ENCODE measurements at regions not wholly inside any gene's neighbourhood (a gene's known extent, or its start where the extent isn't known, plus 50 kb on each side); places are given as distances from the start of the nearest gene placed in this dataset.
A peak's percentile ranks its signal among the peaks of the same experiment; 100 is the strongest.

DNA sequence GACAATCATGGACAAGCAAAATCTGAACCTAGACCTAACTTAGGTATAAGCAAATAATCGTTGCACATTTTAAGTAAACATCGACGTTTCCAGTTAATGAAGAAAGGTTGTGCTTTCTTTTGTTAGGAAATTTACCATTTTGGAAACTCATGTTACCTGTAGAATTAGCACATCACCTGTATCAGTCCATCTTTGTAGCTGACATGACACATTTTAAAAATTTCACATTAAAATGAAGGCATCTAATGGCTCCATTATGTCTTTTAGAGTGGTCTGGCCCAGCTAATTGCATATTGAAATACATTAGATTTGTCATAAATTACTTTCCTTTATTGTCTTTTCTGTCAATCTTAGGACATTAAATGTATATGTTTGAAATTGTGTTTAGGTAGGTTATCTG is 119.0 kb upstream of the MGAT5 start:
- no peak overlapping the region for H2BK20ac ChIP-seq (ENCODE audit: low read length)
- WGBS, 2 experiments (ENCODE audit: extremely low coverage in 1 of 2, insufficient coverage in 1 of 2, insufficient read length in 1 of 2, insufficient replicate concordance in 2 of 2, low coverage in 1 of 2, low lambda C conversion rate in 2 of 2, missing lambda C conversion rate in 1 of 2), result 90% methylated on average over 3 of the region's 3 CpGs; no CpG with 5 or more reads in 1 of the 2 experiments
- no peak overlapping the region for H3K14ac ChIP-seq (ENCODE audit: insufficient read length)
- peaks cover 3 to 27% (median 23%) of the 10 kb centered on the region in 4 experiments; a peak in 6 of 7 replicates for H3K4me1 ChIP-seq (replicated peaks in 1 of 4; ENCODE audit: control insufficient read depth in 3 of 4, insufficient read depth in 4 of 4, low read length in 3 of 4)
- FAIRE-seq (no peak), DNase-seq (ENCODE audit: low read depth in 1 of 2, low spot score in 2 of 2) (no peak)
- H2BK15ac ChIP-seq (ENCODE audit: low read length), result no peak overlapping the region
- ChIA-PET CTCF (ENCODE audit: partially characterized antibody) (interaction anchor here (1.0 to 2.8 kb wide), 5 partner anchors 11 to 72 kb away, joined by 3 to 11 read pairs (median 4); no protein-coding TSS in a partner anchor), POLR2A (ENCODE audit: partially characterized antibody) (interaction anchor here (0.9 kb wide), 1 partner anchor 9 kb away, joined by 4 read pairs; no protein-coding TSS in a partner anchor)
- no peak overlapping the region for H3K9ac ChIP-seq (replicated peaks in 1 of 4; ENCODE audit: extremely low read depth in 1 of 4, low read depth in 3 of 4, low read length in 3 of 4)
- H2BK12ac ChIP-seq (ENCODE audit: low read depth, low read length), result no peak overlapping the region
- peaks cover 9% of the 10 kb centered on the region for H3K79me1 ChIP-seq (ENCODE audit: low read depth, low read length)
- peaks cover 0 to 5% (median 0%) of the 10 kb centered on the region in 4 experiments; a peak in 1 of 8 replicates for H3K36me3 ChIP-seq (ENCODE audit: control insufficient read depth in 2 of 4, insufficient read depth in 4 of 4, low read length in 3 of 4)
- H3K4me2 ChIP-seq (ENCODE audit: insufficient read depth in 1 of 2, low read depth in 2 of 2, low read length in 2 of 2), result peak overlapping the region; percentile 47 to 63; a peak in 3 of 4 replicates
- H4K8ac ChIP-seq (ENCODE audit: extremely low read depth, insufficient read depth, low read length), result no peak overlapping the region
- no peak overlapping the region for H4K5ac ChIP-seq (ENCODE audit: insufficient read length, low read depth, low read length)
- peaks cover 0 to 6% of the 10 kb centered on the region in 2 experiments; a peak in 2 of 4 replicates for H3K9me3 ChIP-seq (ENCODE audit: insufficient read depth in 2 of 2, low read depth in 1 of 2, low read length in 1 of 2)
- no peak overlapping the region for H3K23ac ChIP-seq (ENCODE audit: insufficient read length)
- H2AFZ ChIP-seq (ENCODE audit: low read length), result no peak overlapping the region
- H2BK120ac ChIP-seq (replicated peaks; ENCODE audit: low read depth, low read length), result no peak overlapping the region
- H3K4me3 ChIP-seq (ENCODE audit: extremely low read depth in 1 of 4, insufficient read depth in 2 of 4, low read depth in 3 of 4, low read length in 4 of 4), result peak overlapping the region in 1 of 4 experiments; percentile 35; a peak in 1 of 8 replicates
- no peak overlapping the region for H2AK5ac ChIP-seq (ENCODE audit: low read depth, low read length)
- H2BK5ac ChIP-seq (ENCODE audit: low read depth, low read length), result no peak overlapping the region
- no peak overlapping the region for H3K27ac ChIP-seq (ENCODE audit: low read depth, low read length)
- H3K56ac ChIP-seq (replicated peaks; ENCODE audit: insufficient read length, low read depth, low read length), result no peak overlapping the region
- H3K79me2 ChIP-seq (ENCODE audit: control insufficient read depth in 1 of 2, insufficient read depth in 2 of 2, low read length in 2 of 2), result peaks cover 3 to 80% of the 10 kb centered on the region in 2 experiments
- peaks cover 0 to 4% of the 10 kb centered on the region in 2 experiments for H4K20me1 ChIP-seq (replicated peaks in 1 of 2; ENCODE audit: control insufficient read depth in 1 of 2, insufficient read depth in 2 of 2, low read length in 2 of 2)
- no peak overlapping the region for H3K4ac ChIP-seq (replicated peaks; ENCODE audit: insufficient read length, low read depth, low read length)
- no peaks in the 10 kb centered on the region for H3K23me2 ChIP-seq (ENCODE audit: low read depth, low read length)
- no peak overlapping the region for H3K18ac ChIP-seq (ENCODE audit: extremely low read depth, low read length)
- no peak overlapping the region for H4K91ac ChIP-seq (replicated peaks; ENCODE audit: insufficient read length, low read length)
- no peaks in the 10 kb centered on the region for H3K27me3 ChIP-seq (replicated peaks in 1 of 4; ENCODE audit: control insufficient read depth in 3 of 4, extremely low read depth in 1 of 4, insufficient read depth in 3 of 4, low read length in 3 of 4)
- no peak for TF ChIP-seq TBP (IDR thresholded peaks at IDR 0.05; ENCODE audit: low read depth, low read length)
- no peak for TF ChIP-seq SP2 (IDR thresholded peaks at IDR 0.05; ENCODE audit: low read length)
- TF ChIP-seq JUN (IDR thresholded peaks at IDR 0.05; ENCODE audit: low read depth, low read length), result no peak
- no peak for TF ChIP-seq PHF8 (conservative IDR thresholded peaks at IDR 0.05; ENCODE audit: low read depth, low read length)
- no peak for TF ChIP-seq POU5F1 (IDR thresholded peaks at IDR 0.05; ENCODE audit: low read depth, low read length)
- TF ChIP-seq, protein P1, sequence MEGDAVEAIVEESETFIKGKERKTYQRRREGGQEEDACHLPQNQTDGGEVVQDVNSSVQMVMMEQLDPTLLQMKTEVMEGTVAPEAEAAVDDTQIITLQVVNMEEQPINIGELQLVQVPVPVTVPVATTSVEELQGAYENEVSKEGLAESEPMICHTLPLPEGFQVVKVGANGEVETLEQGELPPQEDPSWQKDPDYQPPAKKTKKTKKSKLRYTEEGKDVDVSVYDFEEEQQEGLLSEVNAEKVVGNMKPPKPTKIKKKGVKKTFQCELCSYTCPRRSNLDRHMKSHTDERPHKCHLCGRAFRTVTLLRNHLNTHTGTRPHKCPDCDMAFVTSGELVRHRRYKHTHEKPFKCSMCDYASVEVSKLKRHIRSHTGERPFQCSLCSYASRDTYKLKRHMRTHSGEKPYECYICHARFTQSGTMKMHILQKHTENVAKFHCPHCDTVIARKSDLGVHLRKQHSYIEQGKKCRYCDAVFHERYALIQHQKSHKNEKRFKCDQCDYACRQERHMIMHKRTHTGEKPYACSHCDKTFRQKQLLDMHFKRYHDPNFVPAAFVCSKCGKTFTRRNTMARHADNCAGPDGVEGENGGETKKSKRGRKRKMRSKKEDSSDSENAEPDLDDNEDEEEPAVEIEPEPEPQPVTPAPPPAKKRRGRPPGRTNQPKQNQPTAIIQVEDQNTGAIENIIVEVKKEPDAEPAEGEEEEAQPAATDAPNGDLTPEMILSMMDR (IDR thresholded peaks at IDR 0.05; ENCODE audit: control extremely low read depth in 1 of 3, insufficient read depth in 1 of 3, low read depth in 1 of 3, low read length in 3 of 3), result no peak
- TF ChIP-seq TCF12 (IDR thresholded peaks at IDR 0.05; ENCODE audit: low read depth, low read length), result no peak
- TF ChIP-seq SIX5 (IDR thresholded peaks at IDR 0.05; ENCODE audit: low read depth, low read length), result no peak
- no peak for TF ChIP-seq BCL11A (IDR thresholded peaks at IDR 0.05; ENCODE audit: low read depth in 2 of 2, low read length in 2 of 2)
- no peak for TF ChIP-seq BRCA1 (IDR thresholded peaks at IDR 0.05; ENCODE audit: low read depth, low read length)
- TF ChIP-seq RAD21 (IDR thresholded peaks at IDR 0.05 in 1 of 2, conservative IDR thresholded peaks at IDR 0.05 in 1 of 2; ENCODE audit: low read depth in 2 of 2, low read length in 2 of 2), result no peak
- TF ChIP-seq SIRT6 (IDR thresholded peaks at IDR 0.05; ENCODE audit: low read length), result no peak

All from H1 (cell line).